ENCODE measurements at regions not wholly inside any gene's neighbourhood (a gene's known extent, or its start where the extent isn't known, plus 50 kb on each side); places are given as distances from the start of the nearest gene placed in this dataset.
"Not testable (repeated sequence)": the region's sequence is repeated elsewhere in the genome, so short reads cannot be mapped to it uniquely, and the experiment has no call there.

- TF ChIP-seq POLR2AphosphoS5 (IDR thresholded peaks at IDR 0.05; ENCODE audit: low read depth) (peak; percentile 92), GABPA (IDR thresholded peaks at IDR 0.05; ENCODE audit: low read depth) (peak; percentile 96), SPI1 (IDR thresholded peaks at IDR 0.05; ENCODE audit: borderline replicate concordance, low read depth) (peak; percentile 49; the same call in 1 of the 2 replicates)
- TF ChIP-seq, protein P1, sequence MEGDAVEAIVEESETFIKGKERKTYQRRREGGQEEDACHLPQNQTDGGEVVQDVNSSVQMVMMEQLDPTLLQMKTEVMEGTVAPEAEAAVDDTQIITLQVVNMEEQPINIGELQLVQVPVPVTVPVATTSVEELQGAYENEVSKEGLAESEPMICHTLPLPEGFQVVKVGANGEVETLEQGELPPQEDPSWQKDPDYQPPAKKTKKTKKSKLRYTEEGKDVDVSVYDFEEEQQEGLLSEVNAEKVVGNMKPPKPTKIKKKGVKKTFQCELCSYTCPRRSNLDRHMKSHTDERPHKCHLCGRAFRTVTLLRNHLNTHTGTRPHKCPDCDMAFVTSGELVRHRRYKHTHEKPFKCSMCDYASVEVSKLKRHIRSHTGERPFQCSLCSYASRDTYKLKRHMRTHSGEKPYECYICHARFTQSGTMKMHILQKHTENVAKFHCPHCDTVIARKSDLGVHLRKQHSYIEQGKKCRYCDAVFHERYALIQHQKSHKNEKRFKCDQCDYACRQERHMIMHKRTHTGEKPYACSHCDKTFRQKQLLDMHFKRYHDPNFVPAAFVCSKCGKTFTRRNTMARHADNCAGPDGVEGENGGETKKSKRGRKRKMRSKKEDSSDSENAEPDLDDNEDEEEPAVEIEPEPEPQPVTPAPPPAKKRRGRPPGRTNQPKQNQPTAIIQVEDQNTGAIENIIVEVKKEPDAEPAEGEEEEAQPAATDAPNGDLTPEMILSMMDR (IDR thresholded peaks at IDR 0.05; ENCODE audit: insufficient read depth, low read length) = peak; percentile 4
- TF ChIP-seq, protein P2, sequence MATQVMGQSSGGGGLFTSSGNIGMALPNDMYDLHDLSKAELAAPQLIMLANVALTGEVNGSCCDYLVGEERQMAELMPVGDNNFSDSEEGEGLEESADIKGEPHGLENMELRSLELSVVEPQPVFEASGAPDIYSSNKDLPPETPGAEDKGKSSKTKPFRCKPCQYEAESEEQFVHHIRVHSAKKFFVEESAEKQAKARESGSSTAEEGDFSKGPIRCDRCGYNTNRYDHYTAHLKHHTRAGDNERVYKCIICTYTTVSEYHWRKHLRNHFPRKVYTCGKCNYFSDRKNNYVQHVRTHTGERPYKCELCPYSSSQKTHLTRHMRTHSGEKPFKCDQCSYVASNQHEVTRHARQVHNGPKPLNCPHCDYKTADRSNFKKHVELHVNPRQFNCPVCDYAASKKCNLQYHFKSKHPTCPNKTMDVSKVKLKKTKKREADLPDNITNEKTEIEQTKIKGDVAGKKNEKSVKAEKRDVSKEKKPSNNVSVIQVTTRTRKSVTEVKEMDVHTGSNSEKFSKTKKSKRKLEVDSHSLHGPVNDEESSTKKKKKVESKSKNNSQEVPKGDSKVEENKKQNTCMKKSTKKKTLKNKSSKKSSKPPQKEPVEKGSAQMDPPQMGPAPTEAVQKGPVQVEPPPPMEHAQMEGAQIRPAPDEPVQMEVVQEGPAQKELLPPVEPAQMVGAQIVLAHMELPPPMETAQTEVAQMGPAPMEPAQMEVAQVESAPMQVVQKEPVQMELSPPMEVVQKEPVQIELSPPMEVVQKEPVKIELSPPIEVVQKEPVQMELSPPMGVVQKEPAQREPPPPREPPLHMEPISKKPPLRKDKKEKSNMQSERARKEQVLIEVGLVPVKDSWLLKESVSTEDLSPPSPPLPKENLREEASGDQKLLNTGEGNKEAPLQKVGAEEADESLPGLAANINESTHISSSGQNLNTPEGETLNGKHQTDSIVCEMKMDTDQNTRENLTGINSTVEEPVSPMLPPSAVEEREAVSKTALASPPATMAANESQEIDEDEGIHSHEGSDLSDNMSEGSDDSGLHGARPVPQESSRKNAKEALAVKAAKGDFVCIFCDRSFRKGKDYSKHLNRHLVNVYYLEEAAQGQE (IDR thresholded peaks at IDR 0.05; ENCODE audit: insufficient replicate concordance, low read depth) = peak; percentile 53
- peak overlapping the region; percentile 65 for H3K4me3 ChIP-seq (replicated peaks; ENCODE audit: insufficient read depth, low read length)
- no peaks in the 10 kb centered on the region for H3K27me3 ChIP-seq (ENCODE audit: insufficient read depth, poor library complexity, severe bottlenecking)
- peak overlapping the region; percentile 93 for H3K27ac ChIP-seq (replicated peaks)
- DNase-seq (ENCODE audit: low read depth in 1 of 2, low spot score in 1 of 2) = peak; percentile 95 to 99
Measured at GRCh38 chr17:77088455-77089123, 52.2 kb upstream of the SEC14L1 start.

DNA sequence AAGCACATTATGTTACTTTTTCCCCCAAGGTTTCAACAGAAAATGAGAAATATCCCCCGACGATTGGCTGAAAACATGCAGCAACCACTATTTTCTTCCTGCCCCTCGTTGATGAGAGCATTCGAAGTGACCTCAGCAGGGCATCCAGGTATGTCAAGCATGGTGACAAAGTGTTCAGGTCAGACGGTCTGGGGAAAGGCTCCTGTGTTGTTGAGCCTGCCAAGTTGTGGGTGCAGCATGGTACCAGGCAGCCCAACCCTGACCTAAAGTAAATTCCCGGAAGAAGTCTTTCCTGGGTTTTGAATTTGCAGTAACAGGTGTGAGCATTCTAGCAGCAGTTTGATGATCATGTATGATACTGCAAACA, 51.7 kb upstream of the SEC14L1 start:
- Histone ChIP-seq H3K27me3 (ENCODE audit: insufficient read depth, poor library complexity, severe bottlenecking) (no peaks in the 10 kb centered on the region), H3K4me3 (replicated peaks; ENCODE audit: insufficient read depth, low read length) (peak overlapping the region; percentile 65), H3K27ac (replicated peaks) (peak overlapping the region; percentile 93)
- DNase-seq (ENCODE audit: low read depth in 1 of 2, low spot score in 1 of 2) = peak in 1 of 2 experiments; percentile 47
- TF ChIP-seq POLR2AphosphoS5 (IDR thresholded peaks at IDR 0.05; ENCODE audit: low read depth) (no peak), SPI1 (IDR thresholded peaks at IDR 0.05; ENCODE audit: borderline replicate concordance, low read depth) (no peak), GABPA (IDR thresholded peaks at IDR 0.05; ENCODE audit: low read depth) (no peak)
- TF ChIP-seq, protein P1 (IDR thresholded peaks at IDR 0.05; ENCODE audit: insufficient read depth, low read length) = no peak
- TF ChIP-seq, protein P2 (IDR thresholded peaks at IDR 0.05; ENCODE audit: insufficient replicate concordance, low read depth) = no peak

DNA sequence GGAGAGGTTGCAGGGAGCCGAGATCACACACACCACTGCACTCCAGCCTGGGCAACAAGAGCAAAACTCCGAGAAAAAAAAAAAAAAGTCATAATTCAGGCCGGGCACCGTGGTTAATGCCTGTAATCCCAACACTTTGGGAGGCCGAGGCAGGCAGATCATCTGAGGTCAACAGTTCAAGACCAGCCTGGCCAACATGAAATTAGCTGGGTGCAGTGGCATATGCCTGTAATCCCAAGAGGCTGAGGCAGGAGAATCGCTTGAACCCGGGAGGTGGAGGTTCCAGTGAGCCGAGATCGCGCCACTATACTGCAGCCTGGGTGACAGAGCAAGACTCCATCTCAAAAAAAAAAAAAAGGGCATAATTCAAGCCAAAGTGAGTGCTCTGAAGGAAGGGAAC, 50.8 kb upstream of the SEC14L1 start:
- peak overlapping the region; percentile 65 for H3K4me3 ChIP-seq (replicated peaks; ENCODE audit: insufficient read depth, low read length)
- not testable (repeated sequence) for H3K27ac ChIP-seq (replicated peaks); H3K27me3 ChIP-seq (ENCODE audit: insufficient read depth, poor library complexity, severe bottlenecking); DNase-seq (ENCODE audit: low read depth in 1 of 2, low spot score in 1 of 2)

DNA sequence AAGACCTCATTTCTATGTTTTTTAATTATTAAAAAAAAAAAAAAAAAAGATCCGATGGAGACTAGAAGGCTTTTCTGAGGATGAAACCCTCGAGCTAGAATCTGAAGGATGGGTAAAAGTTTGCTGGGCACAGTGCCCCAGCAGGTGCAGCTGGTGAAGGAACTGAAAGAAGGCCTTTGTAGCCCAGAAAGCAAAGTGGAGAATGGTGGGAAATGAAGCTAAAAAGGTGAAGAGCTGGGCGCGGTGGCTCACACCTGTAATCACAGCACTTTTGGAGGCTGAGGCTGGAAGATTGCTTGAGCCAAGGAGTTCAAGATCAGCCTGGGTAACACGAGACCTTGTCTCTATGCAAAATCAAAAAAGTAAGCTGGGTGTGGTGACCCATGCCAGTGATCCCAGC, 50.3 kb upstream of the SEC14L1 start:
- TF ChIP-seq, protein P2 (IDR thresholded peaks at IDR 0.05; ENCODE audit: insufficient replicate concordance, low read depth) = no peak
- TF ChIP-seq GABPA (IDR thresholded peaks at IDR 0.05; ENCODE audit: low read depth) (no peak), POLR2AphosphoS5 (IDR thresholded peaks at IDR 0.05; ENCODE audit: low read depth) (no peak), SPI1 (IDR thresholded peaks at IDR 0.05; ENCODE audit: borderline replicate concordance, low read depth) (no peak)
- TF ChIP-seq, protein P1 (IDR thresholded peaks at IDR 0.05; ENCODE audit: insufficient read depth, low read length) = no peak
- no peak for DNase-seq (ENCODE audit: low read depth in 1 of 2, low spot score in 1 of 2)
- no peaks in the 10 kb centered on the region for H3K27me3 ChIP-seq (ENCODE audit: insufficient read depth, poor library complexity, severe bottlenecking)
- H3K27ac ChIP-seq (replicated peaks) = no peak overlapping the region
- H3K4me3 ChIP-seq (replicated peaks; ENCODE audit: insufficient read depth, low read length) = no peak overlapping the region

All from HL-60 (cell line).